DOHH2 (cell line): ENCODE measurements at regions not wholly inside any gene's neighbourhood (a gene's known extent, or its start where the extent isn't known, plus 50 kb on each side); places are given as distances from the start of the nearest gene placed in this dataset.
"Not testable (repeated sequence)": the region's sequence is repeated elsewhere in the genome, so short reads cannot be mapped to it uniquely, and the experiment has no call there.

ENCODE experiments used
- H3F3A ChIP-seq: fragments of 200-600 bp; sonication (generic), shearing (Covaris generic); 2 replicates; pipeline ENCODE4 v1.6.0; 2016; ENCODE audit warnings: antibody characterized with exemption, mild to moderate bottlenecking; ENCODE audit not compliant: control insufficient read depth, insufficient read depth
- H3K27ac ChIP-seq: fragments of 200-600 bp; sonication (generic); 2 replicates; pipeline ENCODE4 v1.5.1; 2014; ENCODE audit warnings: low read depth, mild to moderate bottlenecking, low read length, moderate library complexity
- H3K27me3 ChIP-seq: fragments of 200-600 bp; sonication (generic); 2 replicates; pipeline ENCODE4 v1.6.1; 2014; ENCODE audit warnings: mild to moderate bottlenecking, low read length, mixed read lengths; ENCODE audit not compliant: control insufficient read depth
- H3K36me3 ChIP-seq: fragments of 200-600 bp; sonication (generic); 2 replicates; pipeline ENCODE4 v1.6.1; 2014; ENCODE audit warnings: mild to moderate bottlenecking, low read length, moderate library complexity, mixed read lengths; ENCODE audit not compliant: control insufficient read depth
- H3K4me1 ChIP-seq: fragments of 200-600 bp; sonication (generic); 2 replicates; pipeline ENCODE4 v1.6.1; 2014; ENCODE audit warnings: mild to moderate bottlenecking, low read length, mixed read lengths; ENCODE audit not compliant: control insufficient read depth
- H3K4me2 ChIP-seq: fragments of 200-600 bp; sonication (generic); 2 replicates; pipeline ENCODE4 v1.6.0; 2014; ENCODE audit warnings: mild to moderate bottlenecking, low read length, moderate library complexity
- H3K4me3 ChIP-seq: fragments of 200-600 bp; sonication (generic); 2 replicates; pipeline ENCODE4 v1.5.1; 2014; ENCODE audit warnings: mild to moderate bottlenecking, low read length, mixed read lengths
- H3K79me2 ChIP-seq: fragments of 200-600 bp; sonication (generic); 2 replicates; pipeline ENCODE4 v1.6.1; 2014; ENCODE audit warnings: mild to moderate bottlenecking, low read length, mixed read lengths; ENCODE audit not compliant: control insufficient read depth
- H3K9me2 ChIP-seq: fragments of 200-600 bp; sonication (generic); replicated peaks from 2 replicates; pipeline ENCODE4 v1.6.1; 2014; ENCODE audit warnings: mild to moderate bottlenecking, low read length, mixed read lengths; ENCODE audit not compliant: control insufficient read depth
- H3K9me3 ChIP-seq: fragments of 200-600 bp; sonication (generic); 2 replicates; pipeline ENCODE4 v1.6.1; 2014; ENCODE audit warnings: antibody characterized with exemption, low read length, mixed read lengths; ENCODE audit not compliant: control insufficient read depth, insufficient read depth
- H4K20me1 ChIP-seq: fragments of 200-600 bp; sonication (generic); 2 replicates; pipeline ENCODE4 v1.6.0; 2014; ENCODE audit warnings: low read depth, mild to moderate bottlenecking, antibody characterized with exemption, low read length, moderate library complexity; ENCODE audit not compliant: control insufficient read depth, insufficient read depth
- CTCF ChIP-seq: fragments of 200-600 bp; sonication (generic); IDR thresholded peaks from one replicate; pipeline ENCODE4 v1.5.1; 2014; ENCODE audit warnings: antibody characterized with exemption, mild to moderate bottlenecking, low read depth, low read length; ENCODE audit not compliant: poor library complexity, severe bottlenecking
- EZH2phosphoT487 ChIP-seq: fragments of 200-600 bp; sonication (generic); IDR thresholded peaks from 2 replicates; pipeline ENCODE4 v1.6.1; 2017; ENCODE audit warnings: borderline replicate concordance, mild to moderate bottlenecking, antibody characterized with exemption, low read length, moderate library complexity, mixed read lengths

DNA sequence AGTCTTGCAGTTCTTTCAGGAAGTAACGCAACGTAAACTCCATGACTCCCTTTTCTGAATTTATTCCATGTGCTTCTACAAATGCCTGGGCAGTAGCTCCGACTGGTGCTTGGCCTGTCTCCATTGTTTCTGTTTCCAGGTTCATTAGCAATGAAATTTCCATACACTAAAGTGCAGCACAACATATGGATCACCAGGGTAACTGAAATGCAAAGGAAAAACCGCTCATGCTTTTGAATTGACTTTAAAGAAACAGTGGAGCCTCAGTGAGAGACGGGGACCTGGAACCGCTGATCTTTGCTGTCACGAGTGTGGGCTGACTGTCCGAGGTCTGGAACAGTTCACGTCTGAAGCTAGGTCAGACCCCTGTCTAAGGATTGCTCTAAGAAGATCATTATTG is 126.5 kb upstream of the IGFBP3 start:
- Histone ChIP-seq H3K4me3 (no peak overlapping the region), H3K79me2 (no peaks in the 10 kb centered on the region), H4K20me1 (no peaks in the 10 kb centered on the region), H3K36me3 (no peaks in the 10 kb centered on the region), H3K27ac (no peak overlapping the region), H3K9me2 (no peaks in the 10 kb centered on the region), H3K27me3 (no peaks in the 10 kb centered on the region), H3K4me1 (no peaks in the 10 kb centered on the region), H3K4me2 (no peak overlapping the region), H3K9me3 (no peaks in the 10 kb centered on the region), H3F3A (no peaks in the 10 kb centered on the region)
- TF ChIP-seq CTCF (no peak), EZH2phosphoT487 (no peak)

DNA sequence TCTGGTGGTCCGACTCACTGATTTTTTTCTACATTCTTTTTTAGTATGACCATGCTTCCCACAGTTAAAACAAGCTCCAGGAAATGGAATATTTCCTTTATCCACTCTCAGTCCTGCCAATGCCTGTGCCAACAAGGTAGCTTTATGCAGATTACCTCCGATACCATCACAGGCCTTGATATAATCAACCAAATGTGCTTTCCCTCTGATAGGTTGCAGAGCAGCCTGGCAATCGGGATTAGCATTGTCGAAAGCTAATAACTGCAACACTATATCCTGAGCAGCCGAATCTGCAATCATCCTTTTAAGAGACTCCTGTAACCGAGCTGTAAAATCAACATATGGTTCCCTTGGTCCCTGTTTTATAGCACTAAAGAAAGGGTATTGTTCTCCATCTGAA is 122.3 kb upstream of the IGFBP3 start:
- H3K9me2 ChIP-seq, H3K9me3 ChIP-seq, H3F3A ChIP-seq, H3K4me2 ChIP-seq, H3K4me1 ChIP-seq, H3K36me3 ChIP-seq, H3K79me2 ChIP-seq, H3K27me3 ChIP-seq, H3K4me3 ChIP-seq, H3K27ac ChIP-seq, H4K20me1 ChIP-seq: not testable (repeated sequence)

DNA sequence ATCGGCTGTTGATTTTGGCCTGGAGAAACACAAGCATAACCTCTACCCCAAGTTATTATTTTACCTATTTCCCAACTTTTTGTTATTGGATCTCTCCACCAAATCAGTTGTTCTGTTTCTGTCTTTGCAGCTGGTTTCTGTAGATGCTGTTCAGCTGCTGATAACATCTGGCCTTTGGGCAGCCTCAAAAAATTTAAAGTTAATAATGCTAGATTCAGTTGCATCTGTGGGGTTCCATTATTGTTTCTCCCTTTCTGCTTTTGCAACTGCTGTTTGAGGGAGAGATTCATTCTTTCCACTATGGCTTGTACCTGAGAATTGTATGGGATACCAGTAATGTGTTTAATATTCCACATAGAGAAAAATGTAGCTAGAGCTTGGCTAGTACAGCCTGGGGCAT is 118.7 kb upstream of the IGFBP3 start:
- not testable (repeated sequence) for H3K4me3 ChIP-seq, H3K9me3 ChIP-seq, H3K36me3 ChIP-seq, H3K4me1 ChIP-seq, H3K79me2 ChIP-seq, H3F3A ChIP-seq, H3K27ac ChIP-seq, H4K20me1 ChIP-seq, H3K4me2 ChIP-seq, H3K9me2 ChIP-seq, H3K27me3 ChIP-seq

DNA sequence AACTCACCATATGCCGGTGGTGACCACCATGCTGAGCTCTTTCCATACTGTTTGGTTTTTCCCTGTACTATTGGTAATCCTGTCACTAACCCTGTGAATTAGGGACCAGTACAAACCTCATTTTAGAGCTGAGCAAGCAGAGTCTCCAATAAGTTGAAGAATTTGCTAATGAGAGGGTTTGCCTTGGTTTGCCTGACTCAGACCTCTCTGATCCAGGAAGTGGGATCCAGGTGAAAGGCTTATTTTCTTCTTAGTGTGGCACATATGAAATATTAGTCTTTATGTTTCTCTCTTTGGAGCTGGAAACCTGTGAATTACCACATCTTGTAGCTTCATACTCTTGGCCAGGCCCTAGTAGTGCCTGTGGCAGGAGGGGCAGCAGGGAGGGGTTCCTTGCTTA is 114.1 kb upstream of the IGFBP3 start:
- Histone ChIP-seq H3K79me2 (no peaks in the 10 kb centered on the region), H4K20me1 (no peaks in the 10 kb centered on the region), H3K36me3 (no peaks in the 10 kb centered on the region), H3K27me3 (no peaks in the 10 kb centered on the region), H3K4me1 (no peaks in the 10 kb centered on the region), H3F3A (no peaks in the 10 kb centered on the region), H3K4me2 (no peak overlapping the region), H3K27ac (no peak overlapping the region), H3K4me3 (no peak overlapping the region), H3K9me3 (no peaks in the 10 kb centered on the region), H3K9me2 (no peaks in the 10 kb centered on the region)
- TF ChIP-seq CTCF (no peak), EZH2phosphoT487 (no peak)
